HCT116 (cell line): ENCODE measurements at regions not wholly inside any gene's neighbourhood (a gene's known extent, or its start where the extent isn't known, plus 50 kb on each side); places are given as distances from the start of the nearest gene placed in this dataset.

Experiments used
- ATAC-seq: fragments of 200-7000 bp; cut with Tn5 transposase; 2 replicates; pipeline ENCODE4 v1.9.1; 2020; ENCODE audit warnings: mild to moderate bottlenecking, moderate library complexity
- BruUV-seq: library from RNA; stranded (reverse); fragments of 400-500 nt; replicated peaks from 2 replicates; lab custom pipeline; 2021; lab: Mats Ljungman, UMichigan
- CTCF ChIA-PET: fragments of 300-600 bp; sonication (Branson Sonifier 250); formaldehyde crosslinking; loops from one replicate; lab custom pipeline; 2021; ENCODE audit warnings: antibody characterized with exemption; lab: Charles Lee
- POLR2A ChIA-PET: fragments of 300-600, 350-600 bp; sonication (Branson Sonifier 250); formaldehyde crosslinking; loops from one replicate; lab custom pipeline; 2021; ENCODE audit warnings: antibody characterized with exemption; lab: Charles Lee
- RAD21 ChIA-PET, 2 experiments: fragments of 300-600 bp; sonication (Branson Sonifier 250); formaldehyde crosslinking; loops; one replicate each; lab custom pipeline; 2023; ENCODE audit warnings: low total read pairs in 2 of 2; ENCODE audit not compliant: uncharacterized antibody in 2 of 2, unreplicated experiment in 2 of 2, low non-redundant PET in 1 of 2; lab: Charles Lee
- DNase-seq: peaks from one replicate; pipeline ENCODE4 v3.0.0-alpha.2; 2010; ENCODE audit warnings: low read depth, low spot score
- H2AFZ ChIP-seq: fragments of 200-600 bp; shearing (Covaris generic), sonication (generic); 2 replicates; pipeline ENCODE4 v1.6.1; 2017; ENCODE audit warnings: low read depth, mixed run types, mixed read lengths, antibody characterized with exemption, low read length; ENCODE audit not compliant: poor library complexity, severe bottlenecking
- H3K27ac ChIP-seq: 2 replicates; pipeline ENCODE4 v1.5.1; 2012; ENCODE audit warnings: low read depth, low read length
- H3K27me3 ChIP-seq: fragments of 200-600 bp; sonication (generic); 2 replicates; pipeline ENCODE4 v1.6.1; 2016; ENCODE audit warnings: mixed run types, low read length, mixed read lengths; ENCODE audit not compliant: insufficient read depth
- H3K36me3 ChIP-seq, 2 experiments: fragments of 200-500 bp in 1 of 2; fragments of 200-600 bp in 1 of 2; sonication (Bioruptor generic) in 1 of 2; sonication (generic) in 1 of 2; 2 replicates each; pipeline versions ENCODE4 v1.5.1 to v1.6.1; 2014 to 2016; ENCODE audit warnings: low read length in 2 of 2, inconsistent platforms in 1 of 2, mixed read lengths in 1 of 2, mixed run types in 1 of 2; ENCODE audit not compliant: insufficient read depth in 2 of 2, control insufficient read depth in 1 of 2
- H3K4me1 ChIP-seq, 2 experiments: fragments of 200-600 bp in 1 of 2; sonication (generic) in 1 of 2; 2 replicates each; pipeline versions ENCODE4 v1.5.1 to v1.6.1; 2012 to 2017; ENCODE audit warnings: low read length in 2 of 2, inconsistent platforms in 1 of 2, mild to moderate bottlenecking in 1 of 2, mixed read lengths in 1 of 2, mixed run types in 1 of 2, moderate library complexity in 1 of 2; ENCODE audit not compliant: insufficient read depth in 2 of 2, control insufficient read depth in 1 of 2
- H3K4me2 ChIP-seq: fragments of 200-600 bp; sonication (generic); 2 replicates; pipeline ENCODE4 v1.6.1; 2017; ENCODE audit warnings: mixed run types, low read length, mixed read lengths
- H3K4me3 ChIP-seq, 2 experiments: fragments of 200-600 bp in 1 of 2; sonication (generic) in 1 of 2; replicated peaks in 1 of 2; 2 replicates each; pipeline ENCODE4 v1.5.1; 2011 to 2016; ENCODE audit warnings: low read length in 2 of 2, control low read depth in 1 of 2, low read depth in 1 of 2, mild to moderate bottlenecking in 1 of 2, mixed read lengths in 1 of 2, mixed run types in 1 of 2
- H3K79me2 ChIP-seq: fragments of 200-600 bp; sonication (generic); 2 replicates; pipeline ENCODE4 v1.6.1; 2017; ENCODE audit warnings: mild to moderate bottlenecking, mixed run types, low read length, moderate library complexity, mixed read lengths; ENCODE audit not compliant: insufficient read depth
- H3K9ac ChIP-seq: fragments of 200-600 bp; sonication (generic); 2 replicates; pipeline ENCODE4 v1.6.1; 2016; ENCODE audit warnings: low read length, mixed read lengths
- H3K9me2 ChIP-seq: fragments of 200-600 bp; sonication (generic), shearing (Covaris generic); 2 replicates; pipeline ENCODE4 v1.6.1; 2017; ENCODE audit warnings: mixed run types, mild to moderate bottlenecking, moderate library complexity; ENCODE audit not compliant: insufficient read depth
- H3K9me3 ChIP-seq, 2 experiments: fragments of 200-500 bp in 1 of 2; fragments of 200-600 bp in 1 of 2; sonication (Bioruptor generic) in 1 of 2; sonication (generic) in 1 of 2; 2 replicates each; pipeline ENCODE4 v1.6.1; 2014 to 2017; ENCODE audit warnings: low read length in 2 of 2, mixed read lengths in 2 of 2, inconsistent platforms in 1 of 2, low read depth in 1 of 2, mild to moderate bottlenecking in 1 of 2, mixed run types in 1 of 2, moderate library complexity in 1 of 2; ENCODE audit not compliant: control insufficient read depth in 1 of 2, insufficient read depth in 1 of 2
- H4K20me1 ChIP-seq: fragments of 200-600 bp; sonication (generic), shearing (Covaris generic); 2 replicates; pipeline ENCODE4 v1.6.1; 2017; ENCODE audit warnings: mixed run types, mild to moderate bottlenecking, moderate library complexity; ENCODE audit not compliant: insufficient read depth
- CEBPB ChIP-seq: IDR thresholded peaks from 2 replicates; pipeline ENCODE4 v1.6.1; 2012; ENCODE audit warnings: low read depth
- CTCF ChIP-seq, 3 experiments: fragments of 200-600 bp in 1 of 3; sonication (generic) in 1 of 3; IDR thresholded peaks in 2 of 3; conservative IDR thresholded peaks in 1 of 3; 2 replicates each; pipeline ENCODE4 v1.5.1; 2012 to 2017; ENCODE audit warnings: low read depth in 2 of 3, low read length in 2 of 3, antibody characterized with exemption in 1 of 3, borderline replicate concordance in 1 of 3, control low read depth in 1 of 3, mild to moderate bottlenecking in 1 of 3, mixed read lengths in 1 of 3, mixed run types in 1 of 3, moderate library complexity in 1 of 3; ENCODE audit not compliant: insufficient read depth in 1 of 3
- JUND ChIP-seq: IDR thresholded peaks from 2 replicates; pipeline ENCODE4 v1.6.1; 2012
- RAD21 ChIP-seq: IDR thresholded peaks from 2 replicates; pipeline ENCODE4 v1.6.1; 2012; ENCODE audit warnings: low read depth, mild to moderate bottlenecking
- SIN3A ChIP-seq: IDR thresholded peaks from 2 replicates; pipeline ENCODE4 v1.6.1; 2012; ENCODE audit warnings: low read depth
- TCF7L2 ChIP-seq: IDR thresholded peaks from 2 replicates; pipeline ENCODE4 v1.7.0; 2011; ENCODE audit warnings: borderline replicate concordance, inconsistent platforms; ENCODE audit not compliant: insufficient read depth, insufficient read length; ENCODE audit errors: extremely low read depth
- YY1 ChIP-seq: IDR thresholded peaks from 2 replicates; pipeline ENCODE4 v1.6.1; 2011; ENCODE audit warnings: low read length, low read depth, moderate library complexity, mild to moderate bottlenecking; ENCODE audit not compliant: insufficient replicate concordance; ENCODE audit errors: extremely low read depth
- intact Hi-C: fragments of 100-400 bp; cut with micrococcal nuclease; formaldehyde crosslinking; loops from 2 replicates; pipeline ENCODE4 v1.10.0; 2022
- TF ChIP-seq, protein P1 (sequence below): IDR thresholded peaks from 2 replicates; pipeline ENCODE4 v1.6.1; 2011; ENCODE audit warnings: mild to moderate bottlenecking, low read length, moderate library complexity; ENCODE audit not compliant: insufficient replicate concordance; ENCODE audit errors: extremely low read depth

DNA sequence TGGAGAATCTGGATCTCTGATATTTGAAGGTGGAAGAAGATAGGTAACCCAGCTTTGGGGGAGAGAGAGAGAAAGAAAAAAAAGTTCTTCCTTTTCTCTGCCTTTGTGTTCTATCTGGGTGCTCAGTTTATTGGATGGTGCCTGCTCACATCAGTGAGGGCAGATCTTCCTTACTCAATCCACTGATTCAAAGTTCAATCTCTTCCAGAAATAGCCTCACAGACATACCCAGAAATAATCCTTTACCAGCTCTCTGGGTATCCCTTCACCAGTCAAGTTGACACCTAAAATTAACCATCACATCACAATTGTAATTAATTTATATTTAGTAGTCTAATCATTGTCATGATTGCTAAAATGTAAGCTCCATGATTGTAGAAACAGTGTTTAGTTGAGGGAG is 189.1 kb downstream of the EPM2A start:
- no peak for TF ChIP-seq RAD21

GRCh38 chr6:145547594-145548335 is 187.6 kb downstream of the EPM2A start:
- Histone ChIP-seq H2AFZ (no peak overlapping the region), H3K36me3 (no peaks in the 10 kb centered on the region), H3K4me2 (no peak overlapping the region), H4K20me1 (no peaks in the 10 kb centered on the region), H3K9me3 (no peaks in the 10 kb centered on the region), H3K27ac (no peak overlapping the region), H3K79me2 (no peaks in the 10 kb centered on the region), H3K27me3 (no peaks in the 10 kb centered on the region), H3K4me1 (peaks cover 0 to 8% of the 10 kb centered on the region in 2 experiments; a peak in 2 of 4 replicates), H3K9me2 (no peaks in the 10 kb centered on the region), H3K9ac (no peak overlapping the region), H3K4me3 (no peak overlapping the region)
- RAD21 ChIA-PET: no interaction called here
- TF ChIP-seq SIN3A (no peak), JUND (no peak), RAD21 (no peak), TCF7L2 (no peak), CTCF (IDR thresholded peaks at IDR 0.05 in 2 of 3, conservative IDR thresholded peaks at IDR 0.05 in 1 of 3; ENCODE audit: borderline replicate concordance in 1 of 3, insufficient read depth in 1 of 3, low read depth in 2 of 3, low read length in 2 of 3) (no peak), CEBPB (no peak), YY1 (no peak)
- TF ChIP-seq, protein P1, sequence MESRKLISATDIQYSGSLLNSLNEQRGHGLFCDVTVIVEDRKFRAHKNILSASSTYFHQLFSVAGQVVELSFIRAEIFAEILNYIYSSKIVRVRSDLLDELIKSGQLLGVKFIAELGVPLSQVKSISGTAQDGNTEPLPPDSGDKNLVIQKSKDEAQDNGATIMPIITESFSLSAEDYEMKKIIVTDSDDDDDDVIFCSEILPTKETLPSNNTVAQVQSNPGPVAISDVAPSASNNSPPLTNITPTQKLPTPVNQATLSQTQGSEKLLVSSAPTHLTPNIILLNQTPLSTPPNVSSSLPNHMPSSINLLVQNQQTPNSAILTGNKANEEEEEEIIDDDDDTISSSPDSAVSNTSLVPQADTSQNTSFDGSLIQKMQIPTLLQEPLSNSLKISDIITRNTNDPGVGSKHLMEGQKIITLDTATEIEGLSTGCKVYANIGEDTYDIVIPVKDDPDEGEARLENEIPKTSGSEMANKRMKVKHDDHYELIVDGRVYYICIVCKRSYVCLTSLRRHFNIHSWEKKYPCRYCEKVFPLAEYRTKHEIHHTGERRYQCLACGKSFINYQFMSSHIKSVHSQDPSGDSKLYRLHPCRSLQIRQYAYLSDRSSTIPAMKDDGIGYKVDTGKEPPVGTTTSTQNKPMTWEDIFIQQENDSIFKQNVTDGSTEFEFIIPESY: no peak
- ATAC-seq (no peak), DNase-seq (no peak)
- intact Hi-C loops: no loop called here
- CTCF ChIA-PET: no interaction called here
- no TSS peak for BruUV-seq
- POLR2A ChIA-PET: no interaction called here

More for the DNA sequence above, 189.1 kb downstream of the EPM2A start:
- DNase-seq: no peak
- no peak for ATAC-seq
- ChIA-PET POLR2A (no interaction called here), RAD21 (no interaction called here), CTCF (no interaction called here)
- H3K4me3 ChIP-seq: no peak overlapping the region
- no peak overlapping the region for H2AFZ ChIP-seq
- no peaks in the 10 kb centered on the region for H3K36me3 ChIP-seq
- no peaks in the 10 kb centered on the region for H3K79me2 ChIP-seq
- no peak overlapping the region for H3K9ac ChIP-seq
- peaks cover 0 to 8% of the 10 kb centered on the region in 2 experiments; a peak in 2 of 4 replicates for H3K4me1 ChIP-seq
- H3K9me3 ChIP-seq: no peaks in the 10 kb centered on the region
- no peak overlapping the region for H3K27ac ChIP-seq
- intact Hi-C loops: no loop called here
- H4K20me1 ChIP-seq: no peaks in the 10 kb centered on the region
- no peaks in the 10 kb centered on the region for H3K27me3 ChIP-seq
- H3K4me2 ChIP-seq: no peak overlapping the region
- no TSS peak for BruUV-seq
- no peaks in the 10 kb centered on the region for H3K9me2 ChIP-seq
